HT1080 (cell line): ENCODE measurements at regions not wholly inside any gene's neighbourhood (a gene's known extent, or its start where the extent isn't known, plus 50 kb on each side); places are given as distances from the start of the nearest gene placed in this dataset. TPM values are rescaled to one million over a fixed set of nuclear protein-coding genes. Genes with fewer than 3 reads are reported as not detected.
"Not testable (repeated sequence)": the region's sequence is repeated elsewhere in the genome, so short reads cannot be mapped to it uniquely, and the experiment has no call there.

ENCODE experiments used
- DNase-seq: peaks from one replicate; pipeline ENCODE4 v3.0.0-alpha.2; 2015; ENCODE audit warnings: low read depth
- small RNA-seq: library from RNA; depleted of rRNA; stranded (forward); fragments of <200 nt; gene quantifications from one replicate; pipeline ENCODE3, GENCODE V24; 2014

DNA sequence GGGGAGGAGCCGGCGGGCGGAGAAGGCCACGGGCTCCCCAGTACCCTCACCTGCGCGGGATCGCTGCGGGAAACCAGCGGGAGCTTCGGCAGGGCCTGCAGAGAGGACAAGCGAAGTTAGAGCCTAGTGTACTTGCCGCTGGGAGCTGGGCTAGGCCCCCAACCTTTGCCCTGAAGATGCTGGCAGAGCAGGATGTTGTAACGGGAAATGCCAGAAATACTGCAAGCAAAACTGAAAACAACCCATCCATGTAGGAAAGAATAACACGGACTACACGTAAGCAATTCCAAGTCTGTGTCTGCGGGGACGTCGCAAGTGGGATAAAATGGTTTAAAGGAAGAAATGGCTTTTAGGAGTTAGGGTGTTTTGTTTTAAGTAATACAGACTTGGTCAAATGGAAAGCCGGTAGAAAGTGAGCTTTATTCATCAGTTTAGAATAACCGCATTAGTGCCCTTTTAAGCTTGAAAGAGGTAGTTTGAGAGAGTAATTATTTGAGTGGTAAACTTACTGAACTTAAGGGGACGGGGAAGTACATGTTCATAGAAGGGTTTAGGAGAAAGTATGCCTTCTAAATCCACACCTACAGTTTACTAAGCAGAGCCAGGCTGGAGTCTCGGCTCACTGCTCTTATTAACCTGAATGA lies 121.3 kb upstream of the NIPA1 start:
- DNase-seq, result peak; percentile 33

DNA sequence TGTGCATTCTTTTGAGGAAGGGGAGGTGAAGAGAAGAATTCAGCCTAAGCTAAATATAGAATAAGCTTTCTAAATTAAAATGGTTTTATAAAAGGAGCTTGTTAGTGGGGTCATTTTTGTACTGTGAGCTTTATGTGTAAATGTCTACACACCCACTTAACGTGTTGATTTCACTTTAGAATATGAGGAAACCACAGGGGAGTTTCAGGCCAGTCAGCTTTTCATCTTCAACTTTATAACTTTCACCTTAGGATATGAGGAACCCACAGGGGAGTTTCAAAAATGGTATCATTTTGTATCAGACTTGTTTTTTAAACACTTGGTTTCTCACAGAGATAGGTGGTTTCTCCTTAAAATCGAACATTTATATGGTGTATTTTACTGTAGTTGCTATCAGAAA lies 120.7 kb upstream of the NIPA1 start:
- not testable (repeated sequence) for DNase-seq

DNA sequence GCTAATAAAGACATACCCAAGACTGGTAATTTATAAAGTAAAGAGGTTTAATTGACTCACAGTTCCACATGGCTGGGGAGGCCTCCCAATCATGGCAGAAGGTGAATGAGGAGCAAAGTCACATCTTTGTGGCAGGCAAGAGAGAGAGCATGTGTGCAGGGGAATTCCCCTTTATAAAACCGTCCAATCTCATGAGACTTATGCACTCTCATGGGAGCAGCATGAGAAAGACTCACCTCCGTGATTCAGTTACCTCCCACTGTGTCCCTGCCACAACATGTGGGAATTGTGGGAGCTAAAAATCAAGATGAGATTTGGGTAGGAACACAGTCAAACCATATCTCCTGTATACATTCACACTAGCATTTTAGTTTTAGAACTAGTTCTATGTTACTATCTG lies 101.7 kb upstream of the NIPA1 start:
- peak; percentile 51 for DNase-seq

DNA sequence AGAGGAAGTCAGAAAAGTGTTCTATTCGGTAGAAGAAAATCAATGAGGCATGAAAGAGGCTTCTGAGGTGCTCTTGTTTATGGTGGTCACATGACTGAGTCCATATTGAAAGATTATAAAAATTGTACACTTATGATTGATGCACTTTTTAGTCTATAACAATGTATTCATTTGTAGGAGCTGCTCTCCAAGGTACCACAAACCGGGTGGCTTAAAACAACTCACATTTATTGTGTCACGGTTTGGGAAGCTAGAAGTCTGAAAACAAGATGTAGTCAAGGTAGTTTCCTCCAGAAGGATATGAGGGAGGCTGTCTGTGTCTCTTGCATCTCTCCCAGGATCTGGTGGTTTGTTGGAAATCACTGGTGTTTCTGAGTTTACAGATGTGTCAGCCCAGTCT lies 86.6 kb upstream of the NIPA1 start:
- DNase-seq, result not testable (repeated sequence)

DNA sequence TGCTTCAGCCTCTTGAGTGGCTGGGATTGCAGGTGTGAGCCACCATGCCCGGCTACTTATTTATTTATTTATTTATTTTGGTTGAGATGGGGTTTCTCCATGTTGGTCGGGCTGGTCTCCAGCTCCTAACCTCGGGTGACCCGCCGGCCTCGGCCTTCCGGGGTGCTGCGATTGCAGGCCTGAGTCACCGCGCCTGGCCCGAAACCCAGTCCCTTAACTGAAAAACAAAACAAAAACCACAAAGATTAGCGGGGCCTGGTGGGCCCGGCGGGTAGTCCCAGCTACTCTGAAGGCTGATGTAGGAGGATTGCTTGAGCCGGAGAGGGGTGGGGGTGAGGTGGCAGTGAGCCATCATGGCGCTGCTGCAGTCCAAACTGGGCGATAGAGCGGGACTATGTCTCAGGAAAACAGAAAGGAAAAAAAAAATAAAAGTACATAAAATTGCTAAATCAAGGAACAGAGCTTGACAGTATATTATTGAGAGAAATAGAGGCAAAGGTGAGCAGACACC lies 75.6 kb upstream of the NIPA1 start:
- DNase-seq, result not testable (repeated sequence)

DNA sequence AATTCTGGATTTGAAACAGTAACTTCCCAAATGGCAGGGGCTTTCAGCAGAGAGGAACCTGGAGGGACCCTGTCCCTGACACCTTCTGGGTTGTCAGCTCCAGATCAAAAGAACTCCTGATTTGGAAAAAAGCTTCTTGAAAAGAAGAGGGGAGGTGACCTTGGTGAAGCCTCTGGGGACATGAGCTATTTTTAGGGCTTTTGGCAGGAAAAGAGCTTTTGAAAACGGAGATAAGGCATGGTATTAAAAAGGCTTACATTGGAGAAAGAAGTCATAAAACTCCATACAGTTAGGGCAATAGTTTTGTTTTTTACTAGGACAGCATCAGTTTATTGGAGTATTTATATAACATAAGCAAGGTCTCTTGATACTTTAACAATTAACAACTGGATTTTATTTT lies 72.5 kb upstream of the NIPA1 start:
- not testable (repeated sequence) for DNase-seq

DNA sequence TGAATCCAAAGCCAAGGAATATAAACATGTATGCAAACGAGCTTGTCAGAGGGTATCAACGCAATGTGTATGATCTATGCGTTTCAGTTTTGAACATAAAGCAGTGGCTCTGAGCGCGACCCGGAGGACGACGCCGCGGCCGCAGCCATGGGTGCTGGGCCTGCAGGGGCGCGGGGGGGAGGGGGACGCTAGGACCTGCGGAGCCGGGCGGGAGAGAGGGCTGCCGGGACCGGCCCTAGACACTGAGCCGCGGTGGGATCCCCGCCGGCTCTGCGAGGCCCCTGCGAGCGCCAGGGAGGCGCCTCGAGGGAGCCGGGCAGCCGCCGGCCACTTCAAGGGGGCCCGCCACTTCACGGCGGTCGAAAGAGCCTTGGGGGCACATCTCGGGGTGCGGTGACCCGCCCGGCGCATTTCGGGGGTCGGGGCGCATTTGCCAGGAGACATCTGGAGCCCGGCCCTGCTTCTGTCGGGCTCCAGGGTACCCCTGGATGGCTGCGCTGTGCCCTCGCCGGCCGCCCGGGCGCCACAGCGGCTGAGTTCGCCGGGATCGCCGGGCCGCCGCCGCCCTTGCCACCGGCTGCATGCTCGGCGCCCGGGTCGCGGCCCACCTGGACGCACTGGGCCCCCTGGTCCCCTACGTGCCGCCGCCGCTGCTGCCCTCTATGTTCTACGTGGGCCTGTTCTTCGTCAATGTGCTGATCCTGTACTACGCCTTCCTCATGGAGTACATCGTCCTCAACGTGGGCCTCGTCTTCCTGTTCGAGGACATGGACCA lies 71.9 kb upstream of the NIPA1 start:
- DNase-seq, result not testable (repeated sequence)

DNA sequence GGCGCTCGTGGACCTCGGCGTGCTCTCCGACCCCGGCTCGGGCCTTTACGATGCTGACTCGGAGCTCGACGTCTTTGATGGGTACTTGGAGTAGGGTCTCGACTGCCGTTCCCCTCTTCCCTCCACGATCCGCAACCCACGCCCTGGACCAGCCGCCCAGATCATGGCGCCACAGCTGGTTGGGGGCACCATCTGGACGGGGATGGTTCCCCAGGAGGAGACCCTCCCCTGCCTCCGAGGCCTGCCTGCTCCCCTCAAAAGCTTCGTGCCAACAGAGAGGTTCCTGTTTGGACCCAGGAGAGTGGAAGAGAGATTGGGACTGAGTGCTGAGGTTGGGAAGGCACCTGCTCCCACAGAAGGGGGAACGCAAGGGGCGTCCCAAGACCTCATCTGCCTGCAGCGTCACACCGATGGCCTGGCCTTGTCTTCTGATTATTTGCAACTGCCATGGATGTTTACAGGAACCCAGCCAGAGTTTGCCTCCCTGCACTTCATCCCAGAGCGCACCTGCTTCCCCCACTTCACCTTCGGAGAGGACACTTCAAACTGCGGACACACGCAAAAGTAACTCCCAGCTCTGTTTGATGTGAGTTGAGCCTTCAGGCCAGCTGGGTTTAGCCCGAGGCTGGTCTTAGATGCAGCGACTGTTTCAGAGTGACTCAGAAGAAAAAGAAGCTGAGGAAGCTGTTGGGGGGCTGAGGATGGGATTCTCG lies 71.2 kb upstream of the NIPA1 start:
- not testable (repeated sequence) for DNase-seq

DNA sequence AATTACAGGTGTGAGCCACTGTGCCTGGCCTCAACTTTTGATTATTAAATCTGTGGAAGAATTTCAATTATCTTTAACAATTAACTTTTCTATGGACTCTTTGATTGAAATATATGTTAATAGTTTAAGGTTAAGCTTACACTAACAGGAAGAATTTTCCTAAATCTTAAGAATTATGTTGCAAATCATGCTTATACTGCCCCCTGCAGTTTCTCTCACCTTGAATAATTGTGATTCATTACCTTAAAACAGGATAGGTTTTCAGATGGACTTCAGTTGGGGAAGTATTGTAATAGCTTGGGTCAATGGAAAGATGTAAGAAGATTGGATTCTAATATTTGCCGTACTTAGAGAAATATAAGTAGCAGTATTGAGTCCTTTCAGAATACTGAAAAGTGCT lies 66.5 kb upstream of the NIPA1 start:
- not testable (repeated sequence) for DNase-seq

DNA sequence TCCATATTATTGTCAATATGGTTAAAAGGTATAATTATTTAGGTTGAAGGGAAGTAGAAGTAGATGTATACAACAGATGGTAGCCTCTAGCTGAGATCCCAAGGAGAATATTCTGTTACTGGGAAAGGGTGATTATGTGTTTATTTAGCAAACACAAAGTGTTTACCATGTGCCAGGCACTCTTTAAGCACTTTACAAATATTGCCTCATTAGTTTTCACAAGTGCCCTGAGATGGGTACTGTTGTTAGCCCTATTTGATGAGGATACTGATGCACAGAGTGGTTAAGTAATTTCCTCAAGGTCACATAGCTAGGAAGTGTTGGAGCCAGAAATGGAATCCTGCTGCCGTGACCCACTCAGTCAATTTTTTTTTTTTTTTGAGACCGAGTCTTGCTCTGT lies 60.3 kb upstream of the NIPA1 start:
- not testable (repeated sequence) for DNase-seq

DNA sequence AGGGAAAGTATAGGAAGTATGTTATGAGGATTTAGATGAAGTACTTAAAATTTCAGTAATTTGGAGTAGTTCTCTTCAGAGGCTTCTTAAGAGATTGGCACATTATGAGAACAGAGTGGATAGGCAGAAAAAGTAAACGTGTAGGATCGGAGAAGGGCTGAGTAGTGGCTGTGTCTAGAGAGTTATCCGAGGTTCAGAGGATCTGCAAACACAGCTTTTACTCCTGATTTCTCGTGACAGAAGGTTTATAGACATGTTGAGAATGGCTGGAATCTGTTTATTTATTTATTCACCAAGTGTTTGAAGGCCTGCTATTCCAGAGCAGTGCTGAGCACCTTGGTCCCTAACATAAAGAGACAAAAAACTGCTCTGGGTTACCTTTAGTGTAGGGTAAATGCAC lies 51.4 kb upstream of the NIPA1 start:
- DNase-seq, result not testable (repeated sequence)

DNA sequence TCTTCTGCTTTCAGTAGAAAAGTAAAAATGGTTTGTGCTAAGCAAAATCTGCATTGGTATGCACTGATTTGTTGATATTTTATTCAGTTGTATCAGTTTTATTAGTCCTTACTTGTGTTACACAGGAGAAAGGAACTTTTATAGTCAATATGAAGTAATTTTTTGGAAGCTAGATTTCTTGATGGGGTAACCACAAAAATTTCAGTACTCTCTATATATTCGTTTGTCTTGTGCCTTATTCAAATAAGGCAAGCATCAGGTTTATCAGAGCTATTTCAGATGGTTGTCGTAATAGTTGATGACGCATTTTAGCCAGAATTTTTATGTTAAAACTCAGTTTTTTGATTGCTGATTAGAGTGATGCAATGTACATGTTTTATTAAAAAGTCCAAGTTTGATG lies 50.7 kb upstream of the NIPA1 start:
- no peak for DNase-seq

DNA sequence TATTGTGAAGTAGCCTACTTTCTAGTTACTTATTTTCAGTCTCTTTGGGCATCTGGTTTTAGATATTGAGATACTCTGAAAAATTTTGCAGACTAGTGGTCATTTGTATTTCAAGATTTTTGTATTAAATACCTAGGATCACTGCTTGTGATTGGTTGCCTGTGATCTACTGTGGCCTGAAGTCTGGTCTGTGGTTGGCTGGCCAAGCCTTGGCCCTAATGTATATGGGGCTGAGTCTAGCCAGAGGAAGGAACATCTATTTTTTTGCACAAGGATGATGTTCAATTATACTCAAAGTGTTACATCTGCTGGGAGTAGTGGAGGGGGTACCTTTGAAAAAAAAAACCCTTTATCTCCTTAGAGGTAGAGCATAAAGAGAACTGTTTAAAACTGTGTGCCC lies 50.2 kb upstream of the NIPA1 start:
- not testable (repeated sequence) for DNase-seq

Small RNAs in the stretch of these regions (small RNA-seq; reads per million reads assigned to genes)
- gene AC138649.4 (not detected), gene RN7SL495P (not detected)
